ENCODE measurements at regions not wholly inside any gene's neighbourhood (a gene's known extent, or its start where the extent isn't known, plus 50 kb on each side); places are given as distances from the start of the nearest gene placed in this dataset.

GRCh38 chr1:29985606-29985945 is 737.8 kb downstream of the MATN1 start:
- TF ChIP-seq, protein P1, sequence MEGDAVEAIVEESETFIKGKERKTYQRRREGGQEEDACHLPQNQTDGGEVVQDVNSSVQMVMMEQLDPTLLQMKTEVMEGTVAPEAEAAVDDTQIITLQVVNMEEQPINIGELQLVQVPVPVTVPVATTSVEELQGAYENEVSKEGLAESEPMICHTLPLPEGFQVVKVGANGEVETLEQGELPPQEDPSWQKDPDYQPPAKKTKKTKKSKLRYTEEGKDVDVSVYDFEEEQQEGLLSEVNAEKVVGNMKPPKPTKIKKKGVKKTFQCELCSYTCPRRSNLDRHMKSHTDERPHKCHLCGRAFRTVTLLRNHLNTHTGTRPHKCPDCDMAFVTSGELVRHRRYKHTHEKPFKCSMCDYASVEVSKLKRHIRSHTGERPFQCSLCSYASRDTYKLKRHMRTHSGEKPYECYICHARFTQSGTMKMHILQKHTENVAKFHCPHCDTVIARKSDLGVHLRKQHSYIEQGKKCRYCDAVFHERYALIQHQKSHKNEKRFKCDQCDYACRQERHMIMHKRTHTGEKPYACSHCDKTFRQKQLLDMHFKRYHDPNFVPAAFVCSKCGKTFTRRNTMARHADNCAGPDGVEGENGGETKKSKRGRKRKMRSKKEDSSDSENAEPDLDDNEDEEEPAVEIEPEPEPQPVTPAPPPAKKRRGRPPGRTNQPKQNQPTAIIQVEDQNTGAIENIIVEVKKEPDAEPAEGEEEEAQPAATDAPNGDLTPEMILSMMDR (IDR thresholded peaks at IDR 0.05; ENCODE audit: control insufficient read depth, insufficient read depth, low read depth, low read length, missing control alignments), result no peak
- no peak for DNase-seq (ENCODE audit: low read depth)
- H3K4me3 ChIP-seq (ENCODE audit: control insufficient read depth, low read depth, low read length), result no peak overlapping the region

- no peak overlapping the region for H3K4me3 ChIP-seq (ENCODE audit: control insufficient read depth, low read depth, low read length)
- TF ChIP-seq, protein P1 (IDR thresholded peaks at IDR 0.05; ENCODE audit: control insufficient read depth, insufficient read depth, low read depth, low read length, missing control alignments), result no peak
- DNase-seq (ENCODE audit: low read depth), result no peak
Observed at GRCh38 chr1:29984862-29985605, 738.4 kb downstream of the MATN1 start.

DNA sequence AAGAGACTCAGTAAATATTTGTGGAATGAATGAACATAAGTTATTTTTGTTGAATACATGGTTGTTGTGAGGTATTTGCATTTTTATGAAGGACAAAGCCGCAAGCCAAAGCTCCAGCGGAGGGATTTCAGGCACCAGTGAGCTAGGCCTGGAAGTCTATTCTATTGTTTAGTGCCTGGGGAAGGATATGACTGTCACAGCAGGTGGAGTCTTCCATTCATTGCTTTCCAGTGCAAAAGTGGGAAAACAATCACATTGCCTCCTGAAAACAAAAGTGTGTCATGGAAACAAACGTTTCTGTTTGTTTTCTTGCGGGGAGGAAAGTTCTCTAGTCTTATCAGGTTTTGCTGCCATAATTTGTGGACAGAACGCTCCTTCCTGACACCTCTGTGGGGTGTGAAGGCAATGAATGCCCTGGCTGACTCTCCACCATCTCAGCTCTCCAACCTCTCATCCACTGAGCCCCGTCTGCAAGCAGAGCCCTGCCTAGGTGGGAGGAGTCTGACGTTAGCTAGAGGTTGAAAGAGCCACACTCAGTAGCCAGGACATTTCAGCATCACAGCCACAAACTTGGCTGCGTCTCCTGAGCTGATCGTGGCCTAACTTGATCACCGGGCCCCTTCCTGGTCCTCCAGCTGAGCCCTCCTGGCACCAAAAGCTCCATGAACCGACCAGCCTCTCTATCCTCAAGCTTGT is 739.1 kb downstream of the MATN1 start:
- no peak for DNase-seq (ENCODE audit: low read depth)
- TF ChIP-seq, protein P1 (IDR thresholded peaks at IDR 0.05; ENCODE audit: control insufficient read depth, insufficient read depth, low read depth, low read length, missing control alignments), result no peak
- no peak overlapping the region for H3K4me3 ChIP-seq (ENCODE audit: control insufficient read depth, low read depth, low read length)

DNA sequence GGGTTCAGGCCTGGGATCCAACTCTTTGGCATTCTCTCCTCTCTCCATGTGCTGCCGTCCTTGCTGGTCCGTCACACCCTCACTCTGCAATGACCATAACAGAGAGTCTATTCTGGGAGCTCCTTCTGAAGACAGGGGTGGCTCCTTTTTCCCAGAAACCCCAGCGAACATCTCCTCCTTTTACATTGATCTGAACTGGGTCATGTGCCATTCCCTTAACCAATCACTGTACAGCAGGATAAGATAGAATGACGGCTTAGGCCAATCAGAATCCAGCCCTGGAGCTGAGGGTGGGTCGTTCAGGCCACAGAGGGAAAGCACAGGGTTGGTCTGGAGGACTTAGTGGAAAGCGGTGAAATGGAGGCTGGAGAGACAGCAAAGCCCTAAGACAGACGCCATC is 740.1 kb downstream of the MATN1 start:
- TF ChIP-seq, protein P1 (IDR thresholded peaks at IDR 0.05; ENCODE audit: control insufficient read depth, insufficient read depth, low read depth, low read length, missing control alignments), result no peak
- H3K4me3 ChIP-seq (ENCODE audit: control insufficient read depth, low read depth, low read length), result no peak overlapping the region
- DNase-seq (ENCODE audit: low read depth), result no peak

DNA sequence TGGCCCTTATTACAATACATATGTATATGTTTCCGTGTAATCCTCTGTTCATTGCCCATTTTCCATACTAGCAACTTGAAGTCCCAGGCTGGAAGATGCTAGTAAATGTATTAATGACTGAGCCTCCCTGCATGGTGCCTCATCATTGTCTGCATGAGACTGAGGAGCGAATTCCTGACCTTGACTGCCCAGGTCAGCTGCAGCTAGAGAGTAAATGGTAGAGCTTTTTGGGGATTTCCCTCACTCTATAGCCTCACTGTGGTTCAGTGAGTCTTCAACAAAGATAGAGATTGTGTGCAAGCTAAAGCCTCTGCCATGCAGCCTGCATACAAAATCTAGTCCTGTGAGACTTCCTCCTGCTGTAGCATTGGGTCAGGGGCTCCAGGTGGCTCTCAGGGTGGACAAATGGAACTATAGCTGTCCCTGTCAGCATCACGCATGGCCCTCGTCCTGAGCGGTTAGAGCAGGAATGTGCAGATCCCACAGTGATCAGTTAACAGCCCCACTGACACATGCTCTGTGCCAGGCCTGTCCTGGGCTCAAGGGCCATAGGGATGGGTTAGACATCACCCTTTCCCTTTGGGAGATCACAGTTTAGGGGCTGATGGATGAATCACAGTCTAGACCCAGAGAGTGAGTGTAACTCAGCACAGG is 741.7 kb downstream of the MATN1 start:
- no peak for DNase-seq (ENCODE audit: low read depth)
- H3K4me3 ChIP-seq (ENCODE audit: control insufficient read depth, low read depth, low read length), result no peak overlapping the region
- TF ChIP-seq, protein P1 (IDR thresholded peaks at IDR 0.05; ENCODE audit: control insufficient read depth, insufficient read depth, low read depth, low read length, missing control alignments), result no peak

DNA sequence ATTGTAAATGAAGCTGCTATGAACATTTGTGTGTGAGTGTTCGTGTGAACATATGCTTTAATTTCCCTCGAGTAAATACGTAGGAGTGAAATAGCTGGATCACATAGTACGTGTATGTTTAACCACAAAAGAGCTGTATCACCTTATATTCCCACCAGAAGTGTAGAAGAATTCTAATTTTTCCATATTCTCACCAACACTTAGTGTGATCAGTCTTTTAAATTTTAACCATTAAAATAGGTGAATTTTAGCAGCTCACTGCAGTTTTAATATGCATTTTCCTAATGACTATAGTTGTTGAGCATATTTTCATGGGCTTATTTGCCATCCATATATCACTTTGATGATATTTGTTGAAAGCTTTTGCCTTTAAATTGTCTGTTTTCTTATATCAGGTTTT is 741.2 kb downstream of the PTPRU start:
- DNase-seq (ENCODE audit: low read depth), result no peak
- TF ChIP-seq, protein P1 (IDR thresholded peaks at IDR 0.05; ENCODE audit: control insufficient read depth, insufficient read depth, low read depth, low read length, missing control alignments), result no peak
- no peak overlapping the region for H3K4me3 ChIP-seq (ENCODE audit: control insufficient read depth, low read depth, low read length)

All from AG09309 (cell line).